Esophagus squamous epithelium (tissue), 5 donors: ENCODE measurements at regions not wholly inside any gene's neighbourhood (a gene's known extent, or its start where the extent isn't known, plus 50 kb on each side); places are given as distances from the start of the nearest gene placed in this dataset.

Experiments
- DNase-seq: peaks from one replicate; lab custom pipeline; 2025; lab: John Stamatoyannopoulos, UW
- H3K27ac ChIP-seq, 4 donors: fragments of 200-600 bp; sonication (generic); one replicate each; pipeline ENCODE4 v1.5.1; 2016 to 2019; ENCODE audit warnings: mild to moderate bottlenecking in 1 of 4
- H3K27me3 ChIP-seq, 4 donors: fragments of 200-600 bp; sonication (generic); 1 replicate in 3 of 4; 2 replicates in 1 of 4; pipeline versions ENCODE4 v1.5.1 to v1.6.0; 2017 to 2021; ENCODE audit warnings: antibody characterized with exemption in 1 of 4
- H3K36me3 ChIP-seq, 3 donors: fragments of 200-600 bp; sonication (generic); one replicate each; pipeline ENCODE4 v1.5.1; 2016 to 2019
- H3K4me1 ChIP-seq, 3 donors: fragments of 200-600 bp; sonication (generic); one replicate each; pipeline ENCODE4 v1.5.1; 2017 to 2019
- H3K4me3 ChIP-seq, 4 donors: fragments of 200-600 bp; sonication (generic); 1 replicate in 3 of 4; 2 replicates in 1 of 4; pipeline ENCODE4 v1.5.1; 2016 to 2019; ENCODE audit warnings: mild to moderate bottlenecking in 2 of 4, moderate library complexity in 1 of 4
- H3K9me3 ChIP-seq, 3 donors: fragments of 200-600 bp; sonication (generic); one replicate each; pipeline ENCODE4 v1.5.1; 2016 to 2019
- POLR2A ChIP-seq, 4 donors: fragments of 450-650 bp; IDR thresholded peaks; one replicate each; pipeline ENCODE4 v1.6.1; 2017; ENCODE audit warnings: antibody characterized with exemption in 4 of 4, mild to moderate bottlenecking in 4 of 4, moderate library complexity in 3 of 4
- WGBS, 2 donors: methylation state at CpG; one replicate each; pipeline ENCODE4 v1.1.5; 2018; 5-methylcytosine and 5-hydroxymethylcytosine counted together
- intact Hi-C: fragments of 100-400 bp; cut with DNase I; formaldehyde crosslinking; loops from one replicate; pipeline ENCODE4 v1.15.0; 2022
- TF ChIP-seq, protein P1 (sequence below), 6 experiments: fragments of 450-650 bp in 4 of 6; fragments of 200-600 bp in 2 of 6; sonication (generic) in 2 of 6; IDR thresholded peaks; one replicate each; pipeline ENCODE4 v1.5.1; 2016 to 2019; ENCODE audit warnings: antibody characterized with exemption in 6 of 6, mild to moderate bottlenecking in 4 of 6, moderate library complexity in 4 of 6
- donor health status: DM: yes; HTN: yes; CAD: no.

DNA sequence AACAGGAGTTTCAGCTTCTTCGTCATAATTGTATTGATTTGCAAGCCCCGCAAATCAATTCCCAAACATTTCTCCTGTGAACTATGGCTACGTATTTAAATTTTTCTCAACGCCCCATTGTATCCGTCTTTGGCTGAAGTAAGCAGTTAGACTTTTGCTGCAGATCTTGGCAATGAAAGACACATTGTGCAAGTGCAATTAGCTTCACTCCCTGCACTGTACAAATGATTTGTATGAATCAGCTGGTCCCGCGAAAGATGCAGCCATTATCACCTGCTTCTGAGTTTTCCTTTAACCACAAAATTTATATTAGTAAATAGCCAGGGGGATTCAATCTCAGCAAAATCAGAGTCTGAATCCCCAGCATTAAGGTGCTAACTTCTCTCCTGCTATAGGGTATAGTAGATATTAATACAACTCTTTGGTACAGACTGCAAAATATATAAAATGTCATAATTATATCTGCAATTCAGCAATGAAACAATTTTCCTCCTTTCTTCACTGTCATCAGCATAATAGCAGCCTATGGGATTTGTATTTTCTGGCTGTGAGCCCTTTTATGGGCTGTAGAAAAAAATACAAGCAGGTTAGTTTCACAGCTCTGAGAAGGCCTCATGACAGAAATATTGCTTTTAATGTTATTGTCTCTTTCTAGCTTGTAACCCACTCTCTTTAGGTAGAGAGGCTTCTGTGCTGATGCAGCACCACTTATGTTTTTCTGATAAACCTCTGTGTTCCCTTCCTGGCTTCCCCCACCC, 68.4 kb upstream of the SMARCA2 start:
- H3K4me1 ChIP-seq: no peaks in the 10 kb centered on the region
- WGBS, 2 donors: 85% methylated on average over 7 of the region's 7 CpGs
- TF ChIP-seq, protein P1, sequence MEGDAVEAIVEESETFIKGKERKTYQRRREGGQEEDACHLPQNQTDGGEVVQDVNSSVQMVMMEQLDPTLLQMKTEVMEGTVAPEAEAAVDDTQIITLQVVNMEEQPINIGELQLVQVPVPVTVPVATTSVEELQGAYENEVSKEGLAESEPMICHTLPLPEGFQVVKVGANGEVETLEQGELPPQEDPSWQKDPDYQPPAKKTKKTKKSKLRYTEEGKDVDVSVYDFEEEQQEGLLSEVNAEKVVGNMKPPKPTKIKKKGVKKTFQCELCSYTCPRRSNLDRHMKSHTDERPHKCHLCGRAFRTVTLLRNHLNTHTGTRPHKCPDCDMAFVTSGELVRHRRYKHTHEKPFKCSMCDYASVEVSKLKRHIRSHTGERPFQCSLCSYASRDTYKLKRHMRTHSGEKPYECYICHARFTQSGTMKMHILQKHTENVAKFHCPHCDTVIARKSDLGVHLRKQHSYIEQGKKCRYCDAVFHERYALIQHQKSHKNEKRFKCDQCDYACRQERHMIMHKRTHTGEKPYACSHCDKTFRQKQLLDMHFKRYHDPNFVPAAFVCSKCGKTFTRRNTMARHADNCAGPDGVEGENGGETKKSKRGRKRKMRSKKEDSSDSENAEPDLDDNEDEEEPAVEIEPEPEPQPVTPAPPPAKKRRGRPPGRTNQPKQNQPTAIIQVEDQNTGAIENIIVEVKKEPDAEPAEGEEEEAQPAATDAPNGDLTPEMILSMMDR (IDR thresholded peaks at IDR 0.05): no peak
- no peak for TF ChIP-seq POLR2A (IDR thresholded peaks at IDR 0.05)
- no peak overlapping the region for H3K4me3 ChIP-seq
- intact Hi-C loops: no loop called here
- no peaks in the 10 kb centered on the region for H3K9me3 ChIP-seq
- no peaks in the 10 kb centered on the region for H3K36me3 ChIP-seq
- no peak for DNase-seq
- H3K27ac ChIP-seq: no peak overlapping the region
- peaks cover 0 to 11% (median 0%) of the 10 kb centered on the region in 4 donors for H3K27me3 ChIP-seq

- Histone ChIP-seq H3K27ac (no peak overlapping the region), H3K4me1 (no peaks in the 10 kb centered on the region), H3K27me3 (peaks cover 0 to 11% (median 0%) of the 10 kb centered on the region in 4 donors), H3K9me3 (no peaks in the 10 kb centered on the region), H3K4me3 (no peak overlapping the region), H3K36me3 (no peaks in the 10 kb centered on the region)
- no peak for TF ChIP-seq POLR2A (IDR thresholded peaks at IDR 0.05)
- TF ChIP-seq, protein P1 (IDR thresholded peaks at IDR 0.05): no peak
- WGBS, 2 donors: 71% methylated on average over 4 of the region's 4 CpGs
- intact Hi-C loops: no loop called here
- DNase-seq: no peak
Observed at GRCh38 chr9:1947438-1947837, 67.7 kb upstream of the SMARCA2 start.

DNA sequence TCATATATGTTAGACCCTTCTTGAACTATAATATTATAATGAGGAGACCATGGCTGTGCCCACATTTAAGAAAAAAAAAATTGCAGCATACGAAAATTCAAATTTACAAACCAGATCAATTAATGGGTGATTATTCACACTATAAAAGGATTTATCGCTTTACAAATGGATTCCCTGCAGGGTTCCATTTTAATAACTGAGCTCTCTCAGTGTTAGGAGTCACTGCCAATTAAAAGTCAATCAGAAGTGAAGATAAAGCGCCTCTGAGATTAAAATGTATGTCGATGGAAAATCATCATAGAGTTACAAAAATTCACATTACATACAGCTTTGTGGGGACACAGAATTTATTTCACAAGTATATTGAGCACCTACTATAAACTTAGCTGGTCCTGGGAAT, 66.6 kb upstream of the SMARCA2 start:
- H3K4me1 ChIP-seq: no peaks in the 10 kb centered on the region
- intact Hi-C loops: no loop called here

GRCh38 chr9:1951446-1951845, 63.7 kb upstream of the SMARCA2 start:
- no peak for TF ChIP-seq POLR2A (IDR thresholded peaks at IDR 0.05)
- TF ChIP-seq, protein P1 (IDR thresholded peaks at IDR 0.05): no peak
- no peak for DNase-seq
- intact Hi-C loops: no loop called here
- Histone ChIP-seq H3K4me3 (no peak overlapping the region), H3K27me3 (peaks cover 0 to 11% (median 0%) of the 10 kb centered on the region in 4 donors), H3K36me3 (no peaks in the 10 kb centered on the region), H3K4me1 (no peaks in the 10 kb centered on the region), H3K9me3 (no peaks in the 10 kb centered on the region), H3K27ac (no peak overlapping the region)
- 86 to 91% methylated on average over 2 of the region's 2 CpGs for WGBS, 2 donors

More for the DNA sequence above, 66.6 kb upstream of the SMARCA2 start:
- Histone ChIP-seq H3K4me3 (no peak overlapping the region), H3K9me3 (no peaks in the 10 kb centered on the region), H3K27ac (no peak overlapping the region), H3K36me3 (no peaks in the 10 kb centered on the region), H3K27me3 (peaks cover 0 to 11% (median 0%) of the 10 kb centered on the region in 4 donors)
- no peak for TF ChIP-seq POLR2A (IDR thresholded peaks at IDR 0.05)
- 87 to 90% methylated on average over 4 of the region's 4 CpGs for WGBS, 2 donors
- no peak for DNase-seq

DNA sequence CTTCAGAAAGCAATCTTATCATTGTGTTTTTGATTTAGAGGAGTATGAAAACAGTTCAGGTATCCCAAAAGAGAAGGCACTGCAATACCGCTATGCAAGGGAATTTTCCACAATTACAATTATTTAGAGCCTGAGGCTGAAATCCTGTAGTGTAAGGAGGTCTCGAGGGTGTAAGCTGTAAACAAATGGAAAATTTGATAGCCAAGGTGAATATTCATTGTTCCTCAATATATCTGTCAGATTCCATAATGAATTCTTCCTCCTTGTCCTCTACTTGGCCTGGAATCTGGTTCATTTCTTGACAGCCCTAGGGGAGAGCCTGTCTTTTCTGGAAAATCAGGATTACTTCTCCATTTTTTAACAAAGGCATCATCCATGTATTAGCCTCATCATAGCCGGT, 63.1 kb upstream of the SMARCA2 start:
- intact Hi-C loops: no loop called here
- Histone ChIP-seq H3K27ac (no peak overlapping the region), H3K4me3 (no peak overlapping the region), H3K4me1 (no peaks in the 10 kb centered on the region), H3K27me3 (peaks cover 0 to 11% (median 0%) of the 10 kb centered on the region in 4 donors), H3K36me3 (no peaks in the 10 kb centered on the region), H3K9me3 (no peaks in the 10 kb centered on the region)
- no peak for TF ChIP-seq POLR2A (IDR thresholded peaks at IDR 0.05)
- TF ChIP-seq, protein P1 (IDR thresholded peaks at IDR 0.05): no peak
- 69 to 90% methylated on average over 3 of the region's 3 CpGs for WGBS, 2 donors
- no peak for DNase-seq
